DOHH2 (cell line): ENCODE measurements at regions not wholly inside any gene's neighbourhood (a gene's known extent, or its start where the extent isn't known, plus 50 kb on each side); places are given as distances from the start of the nearest gene placed in this dataset.

ENCODE experiments used
- CTCF ChIP-seq: fragments of 200-600 bp; sonication (generic); IDR thresholded peaks from one replicate; pipeline ENCODE4 v1.5.1; 2014; ENCODE audit warnings: antibody characterized with exemption, mild to moderate bottlenecking, low read depth, low read length; ENCODE audit not compliant: poor library complexity, severe bottlenecking
- EZH2phosphoT487 ChIP-seq: fragments of 200-600 bp; sonication (generic); IDR thresholded peaks from 2 replicates; pipeline ENCODE4 v1.6.1; 2017; ENCODE audit warnings: borderline replicate concordance, mild to moderate bottlenecking, antibody characterized with exemption, low read length, moderate library complexity, mixed read lengths

- TF ChIP-seq CTCF (no peak), EZH2phosphoT487 (no peak)
Observed at GRCh38 chr5:98064118-98064685, 709.3 kb upstream of the RGMB start.
